Raji (cell line): ENCODE measurements at regions not wholly inside any gene's neighbourhood (a gene's known extent, or its start where the extent isn't known, plus 50 kb on each side); places are given as distances from the start of the nearest gene placed in this dataset.

Source experiments
- POLR2A ChIP-seq: IDR thresholded peaks from 2 replicates; pipeline ENCODE4 v1.6.1; 2011; ENCODE audit warnings: low read depth, low read length, control low read depth; ENCODE audit not compliant: insufficient read depth

- TF ChIP-seq POLR2A: no peak
Observed at GRCh38 chr15:70154718-70155347, 57.1 kb upstream of the TLE3 start.

- no peak for TF ChIP-seq POLR2A
Observed at GRCh38 chr15:70153921-70154717, 56.4 kb upstream of the TLE3 start.

- no peak for TF ChIP-seq POLR2A
Observed at GRCh38 chr15:70152070-70152480, 54.4 kb upstream of the TLE3 start.

- no peak for TF ChIP-seq POLR2A
Observed at GRCh38 chr15:70151462-70151861, 53.7 kb upstream of the TLE3 start.

GRCh38 chr15:70151003-70151402, 53.3 kb upstream of the TLE3 start:
- TF ChIP-seq POLR2A: no peak

GRCh38 chr15:70150405-70150747, 52.7 kb upstream of the TLE3 start:
- TF ChIP-seq POLR2A: no peak

GRCh38 chr15:70149667-70150404, 52.1 kb upstream of the TLE3 start:
- no peak for TF ChIP-seq POLR2A

GRCh38 chr15:70147778-70148177, 50.1 kb upstream of the TLE3 start:
- TF ChIP-seq POLR2A: no peak
